Peyer's patch (tissue), 4 donors: ENCODE measurements at regions not wholly inside any gene's neighbourhood (a gene's known extent, or its start where the extent isn't known, plus 50 kb on each side); places are given as distances from the start of the nearest gene placed in this dataset.

Source experiments
- POLR2A ChIP-seq, 2 donors: fragments of 450-650 bp; IDR thresholded peaks; one replicate each; pipeline ENCODE4 v1.5.1; 2017; ENCODE audit warnings: antibody characterized with exemption in 2 of 2, mild to moderate bottlenecking in 2 of 2, moderate library complexity in 2 of 2
- TF ChIP-seq, protein P1 (sequence below), 6 experiments: fragments of 450-650 bp in 4 of 6; fragments of 200-600 bp in 2 of 6; sonication (generic) in 1 of 6; IDR thresholded peaks; one replicate each; pipeline ENCODE4 v1.5.1; 2017 to 2019; ENCODE audit warnings: antibody characterized with exemption in 6 of 6, mild to moderate bottlenecking in 3 of 6, moderate library complexity in 1 of 6

DNA sequence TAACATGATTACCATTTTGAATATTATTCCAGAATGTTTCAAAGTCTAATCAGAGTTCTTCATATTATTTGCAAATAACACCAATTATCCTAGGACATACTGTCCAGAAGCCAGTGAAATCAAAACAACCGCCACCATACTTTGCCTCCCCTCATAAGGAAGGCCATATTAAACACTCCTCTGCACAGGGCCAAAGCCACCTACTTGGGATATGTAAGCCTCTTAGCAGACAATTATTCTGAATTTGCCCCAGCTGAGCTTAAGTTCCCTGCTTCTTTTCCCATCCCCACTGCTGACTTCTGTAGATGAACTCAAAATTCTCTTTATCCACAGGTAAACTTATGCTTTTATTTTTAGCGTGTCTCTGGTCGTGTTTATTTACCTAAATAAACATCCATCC lies 374.0 kb downstream of the KIF2B start:
- TF ChIP-seq, protein P1, sequence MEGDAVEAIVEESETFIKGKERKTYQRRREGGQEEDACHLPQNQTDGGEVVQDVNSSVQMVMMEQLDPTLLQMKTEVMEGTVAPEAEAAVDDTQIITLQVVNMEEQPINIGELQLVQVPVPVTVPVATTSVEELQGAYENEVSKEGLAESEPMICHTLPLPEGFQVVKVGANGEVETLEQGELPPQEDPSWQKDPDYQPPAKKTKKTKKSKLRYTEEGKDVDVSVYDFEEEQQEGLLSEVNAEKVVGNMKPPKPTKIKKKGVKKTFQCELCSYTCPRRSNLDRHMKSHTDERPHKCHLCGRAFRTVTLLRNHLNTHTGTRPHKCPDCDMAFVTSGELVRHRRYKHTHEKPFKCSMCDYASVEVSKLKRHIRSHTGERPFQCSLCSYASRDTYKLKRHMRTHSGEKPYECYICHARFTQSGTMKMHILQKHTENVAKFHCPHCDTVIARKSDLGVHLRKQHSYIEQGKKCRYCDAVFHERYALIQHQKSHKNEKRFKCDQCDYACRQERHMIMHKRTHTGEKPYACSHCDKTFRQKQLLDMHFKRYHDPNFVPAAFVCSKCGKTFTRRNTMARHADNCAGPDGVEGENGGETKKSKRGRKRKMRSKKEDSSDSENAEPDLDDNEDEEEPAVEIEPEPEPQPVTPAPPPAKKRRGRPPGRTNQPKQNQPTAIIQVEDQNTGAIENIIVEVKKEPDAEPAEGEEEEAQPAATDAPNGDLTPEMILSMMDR (IDR thresholded peaks at IDR 0.05) = no peak
- no peak for TF ChIP-seq POLR2A (IDR thresholded peaks at IDR 0.05)
